K562 (cell line): ENCODE measurements at regions not wholly inside any gene's neighbourhood (a gene's known extent, or its start where the extent isn't known, plus 50 kb on each side); places are given as distances from the start of the nearest gene placed in this dataset.

ENCODE experiments used
- E2F3 ChIP-seq: fragments of 250-450 bp; sonication (Bioruptor Pico); IDR thresholded peaks from 2 replicates; pipeline ENCODE4 v1.4.0; 2020; ENCODE audit warnings: mild to moderate bottlenecking
- E2F6 ChIP-seq, 2 experiments: IDR thresholded peaks; 2 replicates each; pipeline ENCODE4 v1.6.1; 2011; ENCODE audit warnings: borderline replicate concordance in 1 of 2, control low read depth in 1 of 2, low read depth in 1 of 2, low read length in 1 of 2, mild to moderate bottlenecking in 1 of 2, mixed read lengths in 1 of 2, moderate library complexity in 1 of 2; ENCODE audit not compliant: insufficient read depth in 1 of 2, insufficient read length in 1 of 2, poor library complexity in 1 of 2, severe bottlenecking in 1 of 2; ENCODE audit errors: extremely low read depth in 1 of 2
- TAF7 ChIP-seq: fragments of 450-650 bp; IDR thresholded peaks from 2 replicates; pipeline ENCODE4 v1.6.1; 2016; ENCODE audit warnings: missing genetic modification characterization, missing compliant biosample characterization
- ZBTB40 ChIP-seq, 2 experiments: fragments of 450-650 bp in 1 of 2; sonication (generic) in 1 of 2; formaldehyde crosslinking in 1 of 2; IDR thresholded peaks; 2 replicates each; pipeline versions ENCODE4 v1.7.1 to v1.9.0; 2016 to 2022; ENCODE audit warnings: inconsistent platforms in 1 of 2, mild to moderate bottlenecking in 1 of 2, missing genetic modification reagents in 1 of 2
- ZBTB5 ChIP-seq: fragments of 450-650 bp; IDR thresholded peaks from 2 replicates; pipeline ENCODE4 v1.6.1; 2017; ENCODE audit warnings: antibody characterized with exemption
- ZNF12 ChIP-seq: sonication (generic); formaldehyde crosslinking; IDR thresholded peaks from 2 replicates; pipeline ENCODE4 v1.4.0; 2020; ENCODE audit warnings: mild to moderate bottlenecking, missing genetic modification reagents
- ZNF398 ChIP-seq: fragments of 250-450 bp; sonication (Bioruptor Pico); IDR thresholded peaks from 2 replicates; pipeline ENCODE4 v1.8.0; 2021; ENCODE audit warnings: moderate library complexity, mild to moderate bottlenecking, inconsistent platforms

GRCh38 chr10:125521721-125522680 lies 161.0 kb downstream of the TEX36 start (continued):
- TF ChIP-seq TAF7 (tag), result no peak
- TF ChIP-seq ZBTB40 (IDR thresholded peaks at IDR 0.05), result peak; percentile 51
- no peak for TF ChIP-seq ZBTB40 (CRISPR knock-in tag; IDR thresholded peaks at IDR 0.05)
- no peak for TF ChIP-seq ZNF12
- no peak for TF ChIP-seq ZNF398 (CRISPR knock-in tag)
- TF ChIP-seq E2F3 (CRISPR knock-in tag), result no peak
- peak in 1 of 2 experiments; percentile 40 for TF ChIP-seq E2F6 (IDR thresholded peaks at IDR 0.05; ENCODE audit: borderline replicate concordance in 1 of 2, extremely low read depth in 1 of 2, insufficient read depth in 1 of 2, insufficient read length in 1 of 2, low read depth in 1 of 2, low read length in 1 of 2, poor library complexity in 1 of 2, severe bottlenecking in 1 of 2)
- no peak for TF ChIP-seq ZBTB5
